ENCODE measurements at regions not wholly inside any gene's neighbourhood (a gene's known extent, or its start where the extent isn't known, plus 50 kb on each side); places are given as distances from the start of the nearest gene placed in this dataset.

DNA sequence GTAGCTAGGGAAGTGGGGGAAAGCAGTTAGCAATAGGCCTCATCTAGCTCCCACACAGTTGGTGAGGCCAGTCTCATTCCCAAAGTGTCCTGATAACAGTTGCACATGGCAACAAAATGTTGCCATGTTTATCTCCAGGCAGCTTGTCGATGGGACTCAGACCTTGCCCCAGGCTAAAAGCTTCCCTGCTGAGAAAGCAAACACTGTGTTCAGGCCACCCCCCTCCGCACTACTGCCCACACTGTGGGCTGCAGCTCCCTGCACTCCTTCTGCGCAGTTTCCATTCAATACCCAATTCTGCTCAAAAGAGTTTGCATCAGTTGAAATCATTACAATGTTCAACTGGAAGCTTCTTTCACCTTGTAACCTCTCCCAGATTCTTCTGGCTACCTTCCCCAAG is 287.8 kb upstream of the GK2 start:
- POLR2A ChIA-PET, result interaction anchor here (0.6 kb wide), 1 partner anchor 88 kb away, joined by 3 read pairs; no protein-coding TSS in a partner anchor
- CTCF ChIA-PET, result interaction anchor here (1.1 kb wide), 1 partner anchor 35 kb away, joined by 3 read pairs; no protein-coding TSS in a partner anchor
- intact Hi-C loops (cut with DNase I, micrococcal nuclease), result loop anchor here in 1 of 2 experiments (2.0 kb wide), 1 partner anchor 21 kb away; no protein-coding TSS in a partner anchor
- H3K4me3 ChIP-seq (ENCODE audit: low read length), result no peak overlapping the region
- H3K4me1 ChIP-seq (ENCODE audit: insufficient read depth, low read length), result no peaks in the 10 kb centered on the region
- no peak overlapping the region for H3K27ac ChIP-seq (ENCODE audit: low read depth in 1 of 2, low read length in 2 of 2)
- H3K27me3 Mint-ChIP-seq, result peaks cover 5% of the 10 kb centered on the region
- peaks cover 7% of the 10 kb centered on the region for H3K9me3 Mint-ChIP-seq
- no peaks in the 10 kb centered on the region for H3K27me3 ChIP-seq (ENCODE audit: control insufficient read depth in 1 of 2, insufficient read depth in 2 of 2, low read length in 2 of 2)
- no peak overlapping the region for H3K27ac Mint-ChIP-seq
- peaks cover 0 to 4% of the 10 kb centered on the region in 2 experiments for H3K9me3 ChIP-seq (ENCODE audit: control insufficient read depth in 1 of 2, insufficient read depth in 1 of 2, low read length in 2 of 2)
- TF ChIP-seq, protein P1, sequence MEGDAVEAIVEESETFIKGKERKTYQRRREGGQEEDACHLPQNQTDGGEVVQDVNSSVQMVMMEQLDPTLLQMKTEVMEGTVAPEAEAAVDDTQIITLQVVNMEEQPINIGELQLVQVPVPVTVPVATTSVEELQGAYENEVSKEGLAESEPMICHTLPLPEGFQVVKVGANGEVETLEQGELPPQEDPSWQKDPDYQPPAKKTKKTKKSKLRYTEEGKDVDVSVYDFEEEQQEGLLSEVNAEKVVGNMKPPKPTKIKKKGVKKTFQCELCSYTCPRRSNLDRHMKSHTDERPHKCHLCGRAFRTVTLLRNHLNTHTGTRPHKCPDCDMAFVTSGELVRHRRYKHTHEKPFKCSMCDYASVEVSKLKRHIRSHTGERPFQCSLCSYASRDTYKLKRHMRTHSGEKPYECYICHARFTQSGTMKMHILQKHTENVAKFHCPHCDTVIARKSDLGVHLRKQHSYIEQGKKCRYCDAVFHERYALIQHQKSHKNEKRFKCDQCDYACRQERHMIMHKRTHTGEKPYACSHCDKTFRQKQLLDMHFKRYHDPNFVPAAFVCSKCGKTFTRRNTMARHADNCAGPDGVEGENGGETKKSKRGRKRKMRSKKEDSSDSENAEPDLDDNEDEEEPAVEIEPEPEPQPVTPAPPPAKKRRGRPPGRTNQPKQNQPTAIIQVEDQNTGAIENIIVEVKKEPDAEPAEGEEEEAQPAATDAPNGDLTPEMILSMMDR (IDR thresholded peaks at IDR 0.05), result no peak
- H3K36me3 Mint-ChIP-seq (ENCODE audit: low read depth), result no peaks in the 10 kb centered on the region
- no peak overlapping the region for H3K4me3 Mint-ChIP-seq
- DNase-seq, result no peak
- no peaks in the 10 kb centered on the region for H3K4me1 Mint-ChIP-seq (ENCODE audit: low read depth)
- no peak for ATAC-seq (ENCODE audit: poor library complexity)
- H3K36me3 ChIP-seq (ENCODE audit: insufficient read depth, low read length), result no peaks in the 10 kb centered on the region

DNA sequence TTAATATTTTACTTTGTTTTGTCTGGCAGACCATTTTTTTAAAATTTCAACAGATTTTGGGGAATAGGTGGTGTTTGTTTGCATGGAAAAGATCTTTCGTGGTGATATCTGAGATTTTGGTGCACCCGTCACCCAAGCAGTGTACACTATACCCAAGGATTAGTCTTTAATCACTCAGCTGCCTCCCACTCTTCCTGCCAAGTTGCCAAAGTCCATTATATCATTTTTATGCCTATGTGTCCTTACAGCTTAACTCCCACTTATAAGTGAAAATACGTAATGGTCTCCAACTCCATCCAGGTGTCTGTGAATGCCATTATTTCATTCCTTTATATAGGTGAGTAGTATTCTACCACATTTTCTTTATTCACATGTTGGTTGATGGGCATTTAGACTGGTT is 281.7 kb upstream of the GK2 start:
- H3K36me3 Mint-ChIP-seq (ENCODE audit: low read depth), result no peaks in the 10 kb centered on the region
- Histone ChIP-seq H3K36me3 (ENCODE audit: insufficient read depth, low read length) (no peaks in the 10 kb centered on the region), H3K27me3 (ENCODE audit: control insufficient read depth in 1 of 2, insufficient read depth in 2 of 2, low read length in 2 of 2) (no peaks in the 10 kb centered on the region), H3K4me3 (ENCODE audit: low read length) (no peak overlapping the region), H3K9me3 (ENCODE audit: control insufficient read depth in 1 of 2, insufficient read depth in 1 of 2, low read length in 2 of 2) (no peaks in the 10 kb centered on the region), H3K27ac (ENCODE audit: low read depth in 1 of 2, low read length in 2 of 2) (no peak overlapping the region), H3K4me1 (ENCODE audit: insufficient read depth, low read length) (no peaks in the 10 kb centered on the region)
- peaks cover 5% of the 10 kb centered on the region for H3K27me3 Mint-ChIP-seq
- ATAC-seq (ENCODE audit: poor library complexity), result no peak
- H3K4me3 Mint-ChIP-seq, result no peak overlapping the region
- CTCF ChIA-PET, result no interaction called here
- H3K4me1 Mint-ChIP-seq (ENCODE audit: low read depth), result peaks cover 6% of the 10 kb centered on the region
- TF ChIP-seq, protein P1 (IDR thresholded peaks at IDR 0.05), result no peak
- peaks cover 5% of the 10 kb centered on the region for H3K9me3 Mint-ChIP-seq
- POLR2A ChIA-PET, result no interaction called here
- no peak overlapping the region for H3K27ac Mint-ChIP-seq
- no peak for DNase-seq
- intact Hi-C loops (cut with DNase I, micrococcal nuclease), result no loop called here

DNA sequence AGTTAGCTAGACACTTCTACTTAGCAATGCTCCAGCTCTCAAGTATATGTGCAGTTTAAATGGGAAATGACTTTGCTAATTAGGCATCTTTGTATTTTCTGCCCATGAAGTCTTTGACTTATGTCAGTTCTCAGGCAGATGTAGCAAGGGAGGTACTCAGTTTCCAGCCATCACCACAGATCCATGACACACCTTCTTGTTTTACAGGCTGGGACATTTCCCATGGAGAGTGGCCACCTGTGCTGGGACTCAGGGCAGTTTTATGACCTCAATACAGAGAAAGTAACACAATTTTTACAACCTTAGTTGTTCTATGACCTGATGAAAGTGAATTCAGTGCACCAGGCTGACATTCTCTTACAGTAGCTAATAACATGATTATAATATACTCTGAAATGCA is 280.7 kb upstream of the GK2 start:
- Histone ChIP-seq H3K9me3 (ENCODE audit: control insufficient read depth in 1 of 2, insufficient read depth in 1 of 2, low read length in 2 of 2) (no peaks in the 10 kb centered on the region), H3K4me1 (ENCODE audit: insufficient read depth, low read length) (no peaks in the 10 kb centered on the region), H3K27me3 (ENCODE audit: control insufficient read depth in 1 of 2, insufficient read depth in 2 of 2, low read length in 2 of 2) (no peaks in the 10 kb centered on the region), H3K36me3 (ENCODE audit: insufficient read depth, low read length) (no peaks in the 10 kb centered on the region), H3K4me3 (ENCODE audit: low read length) (no peak overlapping the region), H3K27ac (ENCODE audit: low read depth in 1 of 2, low read length in 2 of 2) (no peak overlapping the region)
- no peaks in the 10 kb centered on the region for H3K27me3 Mint-ChIP-seq
- H3K4me1 Mint-ChIP-seq (ENCODE audit: low read depth), result peaks cover 6% of the 10 kb centered on the region
- H3K36me3 Mint-ChIP-seq (ENCODE audit: low read depth), result no peaks in the 10 kb centered on the region
- no peak overlapping the region for H3K27ac Mint-ChIP-seq
- no peak for DNase-seq
- TF ChIP-seq, protein P1 (IDR thresholded peaks at IDR 0.05), result no peak
- ChIA-PET CTCF (no interaction called here), POLR2A (no interaction called here)
- H3K4me3 Mint-ChIP-seq, result no peak overlapping the region
- H3K9me3 Mint-ChIP-seq, result peaks cover under 1% of the 10 kb centered on the region
- no peak for ATAC-seq (ENCODE audit: poor library complexity)
- intact Hi-C loops (cut with DNase I, micrococcal nuclease), result no loop called here
